ENCODE measurements at regions not wholly inside any gene's neighbourhood (a gene's known extent, or its start where the extent isn't known, plus 50 kb on each side); places are given as distances from the start of the nearest gene placed in this dataset.

GRCh38 chr12:42823679-42824078 lies 234.1 kb upstream of the PRICKLE1 start:
- TF ChIP-seq CTCF (conservative IDR thresholded peaks at IDR 0.05 in 1 of 2, IDR thresholded peaks at IDR 0.05 in 1 of 2; ENCODE audit: low read depth in 1 of 2, low read length in 2 of 2): no peak
- TF ChIP-seq EZH2 (IDR thresholded peaks at IDR 0.05; ENCODE audit: low read length, missing control alignments): no peak

Data from fibroblast of lung (primary cell).